ENCODE measurements at regions not wholly inside any gene's neighbourhood (a gene's known extent, or its start where the extent isn't known, plus 50 kb on each side); places are given as distances from the start of the nearest gene placed in this dataset.

GRCh38 chr9:107927276-107927675 lies 437.7 kb upstream of the KLF4 start:
- Histone ChIP-seq H3K4me3 (no peak overlapping the region), H3K36me3 (ENCODE audit: insufficient read depth) (no peaks in the 10 kb centered on the region), H3K79me2 (replicated peaks; ENCODE audit: insufficient read depth) (no peaks in the 10 kb centered on the region), H3K27ac (ENCODE audit: low read depth) (no peak overlapping the region), H3K4me2 (no peak overlapping the region), H3F3A (replicated peaks; ENCODE audit: low read depth) (no peaks in the 10 kb centered on the region), H3K9me2 (ENCODE audit: insufficient read depth) (0 out of 2 replicates have a peak, but pooled peaks cover 9% of the 10 kb centered on the region), H2AFZ (no peak overlapping the region), H3K4me1 (ENCODE audit: insufficient read depth) (no peaks in the 10 kb centered on the region), H3K27me3 (ENCODE audit: insufficient read depth) (no peaks in the 10 kb centered on the region), H4K20me1 (replicated peaks; ENCODE audit: insufficient read depth) (no peaks in the 10 kb centered on the region)
- H3K9me3 Mint-ChIP-seq, result no peaks in the 10 kb centered on the region
- no peaks in the 10 kb centered on the region for H3K27me3 Mint-ChIP-seq (ENCODE audit: insufficient read depth, low read depth, poor library complexity)
- ATAC-seq (no peak), DNase-seq (ENCODE audit: low spot score) (no peak)
- no peak overlapping the region for H3K27ac Mint-ChIP-seq
- H3K36me3 Mint-ChIP-seq (ENCODE audit: low read depth), result no peaks in the 10 kb centered on the region
- H3K4me3 Mint-ChIP-seq, result no peak overlapping the region
- no peaks in the 10 kb centered on the region for H3K4me1 Mint-ChIP-seq
- TF ChIP-seq REST (IDR thresholded peaks at IDR 0.05; ENCODE audit: unreplicated experiment) (no peak), JUNB (IDR thresholded peaks at IDR 0.05; ENCODE audit: unreplicated experiment) (no peak), STAT1 (IDR thresholded peaks at IDR 0.05; ENCODE audit: unreplicated experiment) (no peak), EZH2 (IDR thresholded peaks at IDR 0.05; ENCODE audit: low read depth, unreplicated experiment) (no peak), POLR2AphosphoS5 (IDR thresholded peaks at IDR 0.05; ENCODE audit: low read depth) (no peak), ETS1 (IDR thresholded peaks at IDR 0.05) (no peak), EZH2phosphoT487 (IDR thresholded peaks at IDR 0.05; ENCODE audit: unreplicated experiment) (no peak), ZNF114 (CRISPR knock-in tag; IDR thresholded peaks at IDR 0.05) (no peak), CTCF (conservative IDR thresholded peaks at IDR 0.05; ENCODE audit: low read depth in 2 of 2) (no peak), NANOG (IDR thresholded peaks at IDR 0.05; ENCODE audit: borderline replicate concordance) (no peak), ZNF331 (CRISPR knock-in tag; IDR thresholded peaks at IDR 0.05; ENCODE audit: low read depth) (no peak), CREB1 (CRISPR knock-in tag; IDR thresholded peaks at IDR 0.05; ENCODE audit: low read depth) (no peak), ZNF462 (CRISPR knock-in tag; IDR thresholded peaks at IDR 0.05) (no peak)

Data from GM23338 (cell line).